Esophagus squamous epithelium (tissue), 5 donors: ENCODE measurements at regions not wholly inside any gene's neighbourhood (a gene's known extent, or its start where the extent isn't known, plus 50 kb on each side); places are given as distances from the start of the nearest gene placed in this dataset.

Experiments used
- DNase-seq: peaks from one replicate; lab custom pipeline; 2025; lab: John Stamatoyannopoulos, UW
- H3K27ac ChIP-seq, 4 donors: fragments of 200-600 bp; sonication (generic); one replicate each; pipeline ENCODE4 v1.5.1; 2016 to 2019; ENCODE audit warnings: mild to moderate bottlenecking in 1 of 4
- H3K27me3 ChIP-seq, 4 donors: fragments of 200-600 bp; sonication (generic); 1 replicate in 3 of 4; 2 replicates in 1 of 4; pipeline versions ENCODE4 v1.5.1 to v1.6.0; 2017 to 2021; ENCODE audit warnings: antibody characterized with exemption in 1 of 4
- H3K36me3 ChIP-seq, 3 donors: fragments of 200-600 bp; sonication (generic); one replicate each; pipeline ENCODE4 v1.5.1; 2016 to 2019
- H3K4me1 ChIP-seq, 3 donors: fragments of 200-600 bp; sonication (generic); one replicate each; pipeline ENCODE4 v1.5.1; 2017 to 2019
- H3K4me3 ChIP-seq, 4 donors: fragments of 200-600 bp; sonication (generic); 1 replicate in 3 of 4; 2 replicates in 1 of 4; pipeline ENCODE4 v1.5.1; 2016 to 2019; ENCODE audit warnings: mild to moderate bottlenecking in 2 of 4, moderate library complexity in 1 of 4
- H3K9me3 ChIP-seq, 3 donors: fragments of 200-600 bp; sonication (generic); one replicate each; pipeline ENCODE4 v1.5.1; 2016 to 2019
- POLR2A ChIP-seq, 4 donors: fragments of 450-650 bp; IDR thresholded peaks; one replicate each; pipeline ENCODE4 v1.6.1; 2017; ENCODE audit warnings: antibody characterized with exemption in 4 of 4, mild to moderate bottlenecking in 4 of 4, moderate library complexity in 3 of 4
- WGBS, 2 donors: methylation state at CpG; one replicate each; pipeline ENCODE4 v1.1.5; 2018; 5-methylcytosine and 5-hydroxymethylcytosine counted together
- intact Hi-C: fragments of 100-400 bp; cut with DNase I; formaldehyde crosslinking; loops from one replicate; pipeline ENCODE4 v1.15.0; 2022
- TF ChIP-seq, protein P1 (sequence below), 6 experiments: fragments of 450-650 bp in 4 of 6; fragments of 200-600 bp in 2 of 6; sonication (generic) in 2 of 6; IDR thresholded peaks; one replicate each; pipeline ENCODE4 v1.5.1; 2016 to 2019; ENCODE audit warnings: antibody characterized with exemption in 6 of 6, mild to moderate bottlenecking in 4 of 6, moderate library complexity in 4 of 6
- donor health status: DM: yes; HTN: yes; CAD: no.

DNA sequence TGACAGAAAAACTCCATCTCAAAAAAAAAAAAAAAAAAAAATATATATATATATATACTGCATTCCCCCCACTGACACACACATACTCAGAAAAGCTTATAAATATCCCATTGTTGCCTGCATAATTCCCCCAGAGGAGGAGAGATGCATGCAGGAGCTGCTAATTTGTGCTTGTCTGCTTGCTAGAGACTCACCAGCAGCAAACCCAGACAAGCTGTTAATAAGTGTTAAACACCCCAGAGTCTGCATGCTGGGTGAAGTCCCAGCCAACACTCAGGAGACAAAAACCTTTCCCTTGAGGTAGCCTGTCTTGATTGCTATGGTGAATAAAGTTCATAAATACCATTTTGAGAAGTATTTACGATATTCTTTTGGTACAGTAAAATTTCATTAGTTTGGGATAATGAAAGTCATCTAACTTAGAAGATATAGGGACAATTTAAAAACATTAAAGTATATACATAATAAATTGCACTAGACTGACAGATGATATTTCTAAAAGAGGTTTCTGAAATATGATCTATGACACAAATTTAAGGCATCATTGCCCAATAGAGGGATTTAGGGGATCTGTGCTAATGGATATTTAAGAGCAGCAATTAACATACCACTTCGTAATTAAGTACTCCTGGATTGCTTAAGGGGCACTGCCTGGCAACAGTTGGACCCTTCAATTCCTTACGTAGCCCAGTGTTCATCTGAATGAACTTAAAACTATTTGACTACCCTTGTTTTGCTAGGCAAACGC, 400.0 kb upstream of the C2CD4B start:
- Histone ChIP-seq H3K27me3 (no peaks in the 10 kb centered on the region), H3K9me3 (no peaks in the 10 kb centered on the region), H3K27ac (no peak overlapping the region), H3K4me3 (no peak overlapping the region), H3K36me3 (no peaks in the 10 kb centered on the region), H3K4me1 (peaks cover 0 to 28% (median 0%) of the 10 kb centered on the region in 3 donors)
- TF ChIP-seq, protein P1, sequence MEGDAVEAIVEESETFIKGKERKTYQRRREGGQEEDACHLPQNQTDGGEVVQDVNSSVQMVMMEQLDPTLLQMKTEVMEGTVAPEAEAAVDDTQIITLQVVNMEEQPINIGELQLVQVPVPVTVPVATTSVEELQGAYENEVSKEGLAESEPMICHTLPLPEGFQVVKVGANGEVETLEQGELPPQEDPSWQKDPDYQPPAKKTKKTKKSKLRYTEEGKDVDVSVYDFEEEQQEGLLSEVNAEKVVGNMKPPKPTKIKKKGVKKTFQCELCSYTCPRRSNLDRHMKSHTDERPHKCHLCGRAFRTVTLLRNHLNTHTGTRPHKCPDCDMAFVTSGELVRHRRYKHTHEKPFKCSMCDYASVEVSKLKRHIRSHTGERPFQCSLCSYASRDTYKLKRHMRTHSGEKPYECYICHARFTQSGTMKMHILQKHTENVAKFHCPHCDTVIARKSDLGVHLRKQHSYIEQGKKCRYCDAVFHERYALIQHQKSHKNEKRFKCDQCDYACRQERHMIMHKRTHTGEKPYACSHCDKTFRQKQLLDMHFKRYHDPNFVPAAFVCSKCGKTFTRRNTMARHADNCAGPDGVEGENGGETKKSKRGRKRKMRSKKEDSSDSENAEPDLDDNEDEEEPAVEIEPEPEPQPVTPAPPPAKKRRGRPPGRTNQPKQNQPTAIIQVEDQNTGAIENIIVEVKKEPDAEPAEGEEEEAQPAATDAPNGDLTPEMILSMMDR (IDR thresholded peaks at IDR 0.05): no peak
- TF ChIP-seq POLR2A (IDR thresholded peaks at IDR 0.05): no peak
- 68 to 81% methylated on average over 4 of the region's 4 CpGs for WGBS, 2 donors
- intact Hi-C loops: no loop called here
- DNase-seq: no peak

GRCh38 chr15:62565634-62566026, 400.5 kb upstream of the C2CD4B start:
- Histone ChIP-seq H3K27ac (no peak overlapping the region), H3K4me1 (peaks cover 0 to 34% (median 0%) of the 10 kb centered on the region in 3 donors), H3K4me3 (no peak overlapping the region), H3K9me3 (no peaks in the 10 kb centered on the region), H3K36me3 (no peaks in the 10 kb centered on the region), H3K27me3 (no peaks in the 10 kb centered on the region)
- TF ChIP-seq POLR2A (IDR thresholded peaks at IDR 0.05): no peak
- intact Hi-C loops: no loop called here
- DNase-seq: no peak
- WGBS, 2 donors: 55 to 56% methylated on average over 3 of the region's 3 CpGs

DNA sequence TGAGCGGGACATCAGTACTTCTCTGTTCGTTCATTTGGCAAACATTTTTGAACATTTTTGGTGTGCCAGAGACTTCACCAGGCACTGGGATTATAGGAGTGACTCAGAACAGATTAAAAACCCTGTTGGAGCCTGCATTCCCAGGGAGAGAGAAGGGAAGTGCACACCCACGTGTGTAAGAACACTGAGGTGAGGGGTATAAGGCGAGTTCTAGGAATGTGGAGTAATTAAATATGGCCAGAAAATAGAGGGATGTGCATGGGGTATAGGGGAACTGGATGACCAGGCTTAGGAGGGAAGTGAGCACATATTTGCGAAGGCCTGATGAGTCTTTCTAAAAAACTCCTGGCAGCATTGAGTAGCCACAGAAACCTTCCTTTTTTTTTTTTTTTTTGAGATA, 401.2 kb upstream of the C2CD4B start:
- Histone ChIP-seq H3K36me3 (no peaks in the 10 kb centered on the region), H3K4me1 (peaks cover 0 to 33% (median 0%) of the 10 kb centered on the region in 3 donors), H3K9me3 (no peaks in the 10 kb centered on the region), H3K27me3 (no peaks in the 10 kb centered on the region), H3K4me3 (no peak overlapping the region), H3K27ac (no peak overlapping the region)
- TF ChIP-seq POLR2A (IDR thresholded peaks at IDR 0.05): no peak
- TF ChIP-seq, protein P1 (IDR thresholded peaks at IDR 0.05): no peak
- intact Hi-C loops: no loop called here
- no peak for DNase-seq
- WGBS, 2 donors: 27 to 38% methylated on average over 5 of the region's 5 CpGs

- Histone ChIP-seq H3K27me3 (no peaks in the 10 kb centered on the region), H3K4me3 (no peak overlapping the region), H3K36me3 (no peaks in the 10 kb centered on the region), H3K9me3 (no peaks in the 10 kb centered on the region), H3K4me1 (peaks cover 0 to 29% (median 0%) of the 10 kb centered on the region in 3 donors), H3K27ac (no peak overlapping the region)
- 71 to 94% methylated on average over 7 to 9 of the region's 9 CpGs for WGBS, 2 donors
- DNase-seq: no peak
- intact Hi-C loops: no loop called here
- TF ChIP-seq, protein P1 (IDR thresholded peaks at IDR 0.05): no peak
- no peak for TF ChIP-seq POLR2A (IDR thresholded peaks at IDR 0.05)
Observed at GRCh38 chr15:62567501-62567900, 402.4 kb upstream of the C2CD4B start.

GRCh38 chr15:62568004-62568403, 402.9 kb upstream of the C2CD4B start:
- WGBS, 2 donors: 82 to 87% methylated on average over 7 of the region's 7 CpGs
- H3K36me3 ChIP-seq: no peaks in the 10 kb centered on the region
- H3K27me3 ChIP-seq: no peaks in the 10 kb centered on the region
- intact Hi-C loops: no loop called here
- no peaks in the 10 kb centered on the region for H3K9me3 ChIP-seq
- H3K27ac ChIP-seq: no peak overlapping the region
- peaks cover 0 to 29% (median 0%) of the 10 kb centered on the region in 3 donors for H3K4me1 ChIP-seq
- DNase-seq: no peak
- no peak for TF ChIP-seq POLR2A (IDR thresholded peaks at IDR 0.05)
- TF ChIP-seq, protein P1 (IDR thresholded peaks at IDR 0.05): no peak
- no peak overlapping the region for H3K4me3 ChIP-seq
